KOPT-K1 (cell line): ENCODE measurements at regions not wholly inside any gene's neighbourhood (a gene's known extent, or its start where the extent isn't known, plus 50 kb on each side); places are given as distances from the start of the nearest gene placed in this dataset.

Experiments used
- H3K27ac ChIP-seq: fragments of 200-600 bp; sonication (generic); 2 replicates; pipeline ENCODE4 v1.5.1; 2016; ENCODE audit warnings: antibody characterized with exemption, mild to moderate bottlenecking, low read depth, low read length; ENCODE audit not compliant: poor library complexity, severe bottlenecking
- H3K36me3 ChIP-seq: fragments of 200-600 bp; sonication (generic); 2 replicates; pipeline ENCODE4 v1.5.1; 2017; ENCODE audit warnings: antibody characterized with exemption, mild to moderate bottlenecking, low read length, moderate library complexity; ENCODE audit not compliant: insufficient read depth
- H3K9me3 ChIP-seq: fragments of 200-600 bp; sonication (generic); 2 replicates; pipeline ENCODE4 v1.5.1; 2017; ENCODE audit warnings: antibody characterized with exemption, low read length, mild to moderate bottlenecking; ENCODE audit not compliant: insufficient read depth, poor library complexity, severe bottlenecking

- Histone ChIP-seq H3K36me3 (no peaks in the 10 kb centered on the region), H3K9me3 (no peaks in the 10 kb centered on the region), H3K27ac (no peak overlapping the region)
Observed at GRCh38 chr10:113469796-113470195, 83.1 kb upstream of the HABP2 start.

GRCh38 chr10:113470372-113471240 is 82.2 kb upstream of the HABP2 start:
- Histone ChIP-seq H3K9me3 (no peaks in the 10 kb centered on the region), H3K36me3 (no peaks in the 10 kb centered on the region), H3K27ac (no peak overlapping the region)

GRCh38 chr10:113471241-113471996 is 81.4 kb upstream of the HABP2 start:
- Histone ChIP-seq H3K9me3 (no peaks in the 10 kb centered on the region), H3K27ac (no peak overlapping the region), H3K36me3 (no peaks in the 10 kb centered on the region)

GRCh38 chr10:113473011-113473410 is 79.8 kb upstream of the HABP2 start:
- H3K9me3 ChIP-seq = no peaks in the 10 kb centered on the region
- no peak overlapping the region for H3K27ac ChIP-seq
- H3K36me3 ChIP-seq = no peaks in the 10 kb centered on the region

GRCh38 chr10:113473851-113474250 is 79.0 kb upstream of the HABP2 start:
- H3K9me3 ChIP-seq = no peaks in the 10 kb centered on the region
- H3K27ac ChIP-seq = no peak overlapping the region
- H3K36me3 ChIP-seq = no peaks in the 10 kb centered on the region

- Histone ChIP-seq H3K27ac (no peak overlapping the region), H3K36me3 (no peaks in the 10 kb centered on the region), H3K9me3 (no peaks in the 10 kb centered on the region)
Observed at GRCh38 chr10:113474752-113475151, 78.1 kb upstream of the HABP2 start.

GRCh38 chr10:113475381-113475807 is 77.5 kb upstream of the HABP2 start:
- H3K9me3 ChIP-seq = no peaks in the 10 kb centered on the region
- no peak overlapping the region for H3K27ac ChIP-seq
- no peaks in the 10 kb centered on the region for H3K36me3 ChIP-seq

GRCh38 chr10:113476191-113476590 is 76.7 kb upstream of the HABP2 start:
- Histone ChIP-seq H3K9me3 (no peaks in the 10 kb centered on the region), H3K27ac (no peak overlapping the region), H3K36me3 (no peaks in the 10 kb centered on the region)

GRCh38 chr10:113476673-113477072 is 76.2 kb upstream of the HABP2 start:
- Histone ChIP-seq H3K36me3 (no peaks in the 10 kb centered on the region), H3K9me3 (no peaks in the 10 kb centered on the region), H3K27ac (no peak overlapping the region)

- Histone ChIP-seq H3K9me3 (no peaks in the 10 kb centered on the region), H3K27ac (no peak overlapping the region), H3K36me3 (no peaks in the 10 kb centered on the region)
Observed at GRCh38 chr10:113477451-113477850, 75.4 kb upstream of the HABP2 start.

- Histone ChIP-seq H3K9me3 (no peaks in the 10 kb centered on the region), H3K36me3 (no peaks in the 10 kb centered on the region), H3K27ac (no peak overlapping the region)
Observed at GRCh38 chr10:113479346-113480080, 73.3 kb upstream of the HABP2 start.

- no peaks in the 10 kb centered on the region for H3K36me3 ChIP-seq
- H3K27ac ChIP-seq = no peak overlapping the region
- H3K9me3 ChIP-seq = no peaks in the 10 kb centered on the region
Observed at GRCh38 chr10:113480081-113480360, 72.8 kb upstream of the HABP2 start.

GRCh38 chr10:113480851-113481502 is 71.9 kb upstream of the HABP2 start:
- H3K9me3 ChIP-seq = no peaks in the 10 kb centered on the region
- no peak overlapping the region for H3K27ac ChIP-seq

GRCh38 chr10:113484487-113484886 is 68.4 kb upstream of the HABP2 start:
- Histone ChIP-seq H3K27ac (no peak overlapping the region), H3K9me3 (no peaks in the 10 kb centered on the region), H3K36me3 (no peaks in the 10 kb centered on the region)

More at GRCh38 chr10:113480851-113481502, 71.9 kb upstream of the HABP2 start:
- H3K36me3 ChIP-seq = no peaks in the 10 kb centered on the region

GRCh38 chr10:113485736-113486135 is 67.1 kb upstream of the HABP2 start:
- H3K9me3 ChIP-seq = no peaks in the 10 kb centered on the region
- no peak overlapping the region for H3K27ac ChIP-seq
- no peaks in the 10 kb centered on the region for H3K36me3 ChIP-seq
